Neural cell (in vitro differentiated cells): ENCODE measurements at regions not wholly inside any gene's neighbourhood (a gene's known extent, or its start where the extent isn't known, plus 50 kb on each side); places are given as distances from the start of the nearest gene placed in this dataset.

Experiments
- H2AFZ ChIP-seq: fragments of 200-600, 300-800 bp; sonication (generic), shearing (Covaris generic); 2 replicates; pipeline ENCODE4 v1.6.0; 2014; ENCODE audit warnings: low read depth, mild to moderate bottlenecking, antibody characterized with exemption, low read length, moderate library complexity
- H3F3A ChIP-seq: fragments of 200-600 bp; shearing (Covaris generic); 2 replicates; pipeline ENCODE4 v1.6.1; 2016; ENCODE audit warnings: mild to moderate bottlenecking, moderate library complexity, mixed read lengths, antibody characterized with exemption, low read length; ENCODE audit not compliant: insufficient read depth, poor library complexity, severe bottlenecking
- H3K27ac ChIP-seq: fragments of 200-600, 300-800 bp; sonication (generic), shearing (Covaris generic); 2 replicates; pipeline ENCODE4 v1.5.1; 2014; ENCODE audit warnings: mild to moderate bottlenecking, low read length, moderate library complexity
- H3K27me3 ChIP-seq: fragments of 300-800, 200-600 bp; sonication (generic), shearing (Covaris generic); 2 replicates; pipeline ENCODE4 v1.6.0; 2014; ENCODE audit warnings: mild to moderate bottlenecking, low read depth, low read length, moderate library complexity; ENCODE audit not compliant: insufficient read depth
- H3K36me3 ChIP-seq: fragments of 300-800, 200-600 bp; sonication (generic), shearing (Covaris generic); 2 replicates; pipeline ENCODE4 v1.5.1; 2014; ENCODE audit warnings: mild to moderate bottlenecking, antibody characterized with exemption, low read length, moderate library complexity; ENCODE audit not compliant: insufficient read depth
- H3K4me2 ChIP-seq: fragments of 300-800, 200-600 bp; sonication (generic), shearing (Covaris generic); 2 replicates; pipeline ENCODE4 v1.6.0; 2014; ENCODE audit warnings: mild to moderate bottlenecking, low read length
- H3K4me3 ChIP-seq: fragments of 300-800, 200-600 bp; sonication (generic), shearing (Covaris generic); 2 replicates; pipeline ENCODE4 v1.5.1; 2014; ENCODE audit warnings: mild to moderate bottlenecking, low read length, moderate library complexity
- H3K79me2 ChIP-seq: fragments of 200-600 bp; shearing (Covaris generic); replicated peaks from 2 replicates; pipeline ENCODE4 v1.6.0; 2014; ENCODE audit warnings: mild to moderate bottlenecking, low read length, moderate library complexity; ENCODE audit not compliant: insufficient read depth
- H3K9ac ChIP-seq: fragments of 300-800, 200-600 bp; sonication (generic), shearing (Covaris generic); 2 replicates; pipeline ENCODE4 v1.6.1; 2016; ENCODE audit warnings: mild to moderate bottlenecking, low read length, mixed read lengths
- H3K9me2 ChIP-seq: fragments of 200-600 bp; shearing (Covaris generic); 2 replicates; pipeline ENCODE4 v1.6.1; 2016; ENCODE audit warnings: mild to moderate bottlenecking, low read length, mixed read lengths; ENCODE audit not compliant: insufficient read depth
- H3K9me3 ChIP-seq: fragments of 200-600, 300-800 bp; sonication (generic), shearing (Covaris generic); 2 replicates; pipeline ENCODE4 v1.6.1; 2016; ENCODE audit warnings: mild to moderate bottlenecking, mixed run types, low read length, moderate library complexity, mixed read lengths
- H4K20me1 ChIP-seq: fragments of 200-600 bp; shearing (Covaris generic); 2 replicates; pipeline ENCODE4 v1.6.1; 2016; ENCODE audit warnings: mild to moderate bottlenecking, mixed run types; ENCODE audit not compliant: insufficient read depth
- CTCF ChIP-seq: fragments of 450-650 bp; IDR thresholded peaks from 2 replicates; pipeline ENCODE4 v1.5.1; 2014; ENCODE audit warnings: antibody characterized with exemption, mild to moderate bottlenecking, moderate library complexity; ENCODE audit not compliant: poor library complexity, severe bottlenecking
- EP300 ChIP-seq: fragments of 450-650 bp; conservative IDR thresholded peaks from 2 replicates; pipeline ENCODE4 v1.6.1; 2014; ENCODE audit warnings: antibody characterized with exemption, mild to moderate bottlenecking, moderate library complexity; ENCODE audit not compliant: poor library complexity, severe bottlenecking
- EZH2 ChIP-seq: fragments of 200-600, 300-800 bp; shearing (Covaris generic), sonication (generic); IDR thresholded peaks from 2 replicates; pipeline ENCODE4 v1.6.1; 2014; ENCODE audit warnings: antibody characterized with exemption, low read length, borderline replicate concordance, mild to moderate bottlenecking; ENCODE audit not compliant: insufficient read depth, poor library complexity, severe bottlenecking
- MXI1 ChIP-seq: fragments of 450-650 bp; conservative IDR thresholded peaks from 2 replicates; pipeline ENCODE4 v1.6.1; 2014; ENCODE audit warnings: antibody characterized with exemption, mild to moderate bottlenecking; ENCODE audit not compliant: poor library complexity, severe bottlenecking
- POLR2AphosphoS5 ChIP-seq: IDR thresholded peaks from 2 replicates; pipeline ENCODE4 v1.6.1; 2012
- RAD21 ChIP-seq: fragments of 450-650 bp; conservative IDR thresholded peaks from 2 replicates; pipeline ENCODE4 v1.6.1; 2014; ENCODE audit warnings: antibody characterized with exemption, mild to moderate bottlenecking, moderate library complexity
- REST ChIP-seq: IDR thresholded peaks from 2 replicates; pipeline ENCODE4 v1.6.1; 2012; ENCODE audit warnings: borderline replicate concordance
- SMC3 ChIP-seq: fragments of 450-650 bp; conservative IDR thresholded peaks from 2 replicates; pipeline ENCODE4 v1.6.1; 2014; ENCODE audit warnings: antibody characterized with exemption, mild to moderate bottlenecking, moderate library complexity; ENCODE audit not compliant: poor library complexity
- TAF1 ChIP-seq: IDR thresholded peaks from 2 replicates; pipeline ENCODE4 v1.6.1; 2012; ENCODE audit warnings: low read depth

- Histone ChIP-seq H3K9ac (no peak overlapping the region), H3K79me2 (no peaks in the 10 kb centered on the region), H3K4me2 (no peak overlapping the region), H3K27ac (no peak overlapping the region), H3K27me3 (no peaks in the 10 kb centered on the region), H4K20me1 (no peaks in the 10 kb centered on the region), H3K9me3 (no peaks in the 10 kb centered on the region), H3K4me3 (no peak overlapping the region), H3K9me2 (no peaks in the 10 kb centered on the region), H3K36me3 (no peaks in the 10 kb centered on the region), H2AFZ (no peak overlapping the region), H3F3A (no peaks in the 10 kb centered on the region)
- TF ChIP-seq TAF1 = no peak
- TF ChIP-seq EP300 = no peak
- TF ChIP-seq EZH2 = no peak
- no peak for TF ChIP-seq SMC3
- no peak for TF ChIP-seq MXI1
- no peak for TF ChIP-seq POLR2AphosphoS5
- no peak for TF ChIP-seq REST
- TF ChIP-seq CTCF = no peak
- TF ChIP-seq RAD21 = no peak
These were observed 56.4 kb upstream of the CNKSR3 start for GRCh38 chr6:154566866-154567265.

- Histone ChIP-seq H3K36me3 (no peaks in the 10 kb centered on the region), H3K9me3 (no peaks in the 10 kb centered on the region), H3K4me3 (no peak overlapping the region), H3K9ac (no peak overlapping the region), H3K27me3 (no peaks in the 10 kb centered on the region), H3K9me2 (no peaks in the 10 kb centered on the region), H3K79me2 (no peaks in the 10 kb centered on the region), H3K27ac (no peak overlapping the region), H3K4me2 (no peak overlapping the region), H3F3A (no peaks in the 10 kb centered on the region), H4K20me1 (no peaks in the 10 kb centered on the region), H2AFZ (no peak overlapping the region)
- TF ChIP-seq POLR2AphosphoS5 (no peak), CTCF (no peak), EZH2 (no peak), REST (no peak), EP300 (no peak), TAF1 (no peak), SMC3 (no peak), RAD21 (no peak), MXI1 (no peak)
These were observed 57.3 kb upstream of the CNKSR3 start for GRCh38 chr6:154567695-154568220.
